H1 (cell line): ENCODE measurements at regions not wholly inside any gene's neighbourhood (a gene's known extent, or its start where the extent isn't known, plus 50 kb on each side); places are given as distances from the start of the nearest gene placed in this dataset.

Source experiments
- CHD2 ChIP-seq: IDR thresholded peaks from 2 replicates; pipeline ENCODE4 v1.6.1; 2012; ENCODE audit warnings: low read length, improper control_type of control experiment
- EP300 ChIP-seq, 2 experiments: IDR thresholded peaks; 1 replicate in 1 of 2; 2 replicates in 1 of 2; pipeline ENCODE4 v1.6.1; 2011 to 2012; ENCODE audit warnings: low read depth in 2 of 2, low read length in 2 of 2, mild to moderate bottlenecking in 2 of 2, borderline replicate concordance in 1 of 2, inconsistent platforms in 1 of 2, moderate library complexity in 1 of 2
- JUND ChIP-seq: IDR thresholded peaks from 2 replicates; pipeline ENCODE4 v1.6.1; 2011; ENCODE audit warnings: mild to moderate bottlenecking, improper control_type of control experiment, low read length
- TF ChIP-seq, protein P1 (sequence below): IDR thresholded peaks from 2 replicates; pipeline ENCODE4 v1.6.1; 2011; ENCODE audit warnings: low read length, improper control_type of control experiment

DNA sequence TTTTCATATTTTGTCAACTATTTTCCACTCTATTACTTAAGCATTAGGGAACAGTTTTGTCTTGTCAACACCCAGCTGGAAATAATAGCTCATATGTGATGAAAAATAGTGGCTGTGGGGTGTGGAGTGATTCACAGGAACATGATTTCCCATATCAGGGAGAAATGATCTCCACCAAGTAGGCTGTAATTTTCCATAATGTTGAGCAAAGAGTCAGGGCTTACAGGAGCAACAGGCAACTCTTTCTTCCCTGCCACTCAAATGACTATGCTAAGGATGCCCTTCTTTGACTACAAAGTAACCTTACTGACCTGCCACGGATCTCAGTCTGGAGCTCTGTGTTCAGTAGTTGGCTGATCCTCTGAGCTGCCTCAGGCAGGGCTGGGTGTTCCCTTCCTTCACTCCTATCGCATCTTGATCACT lies 90.0 kb upstream of the GATB start:
- TF ChIP-seq EP300 (IDR thresholded peaks at IDR 0.05; ENCODE audit: borderline replicate concordance in 1 of 2, low read depth in 2 of 2, low read length in 2 of 2) (no peak), CHD2 (no peak), JUND (no peak)
- TF ChIP-seq, protein P1, sequence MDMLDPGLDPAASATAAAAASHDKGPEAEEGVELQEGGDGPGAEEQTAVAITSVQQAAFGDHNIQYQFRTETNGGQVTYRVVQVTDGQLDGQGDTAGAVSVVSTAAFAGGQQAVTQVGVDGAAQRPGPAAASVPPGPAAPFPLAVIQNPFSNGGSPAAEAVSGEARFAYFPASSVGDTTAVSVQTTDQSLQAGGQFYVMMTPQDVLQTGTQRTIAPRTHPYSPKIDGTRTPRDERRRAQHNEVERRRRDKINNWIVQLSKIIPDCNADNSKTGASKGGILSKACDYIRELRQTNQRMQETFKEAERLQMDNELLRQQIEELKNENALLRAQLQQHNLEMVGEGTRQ = no peak
